Esophagus squamous epithelium (tissue), 4 donors: ENCODE measurements at regions not wholly inside any gene's neighbourhood (a gene's known extent, or its start where the extent isn't known, plus 50 kb on each side); places are given as distances from the start of the nearest gene placed in this dataset.

Source experiments
- CTCF ChIP-seq, 6 experiments: fragments of 450-650 bp in 4 of 6; fragments of 200-600 bp in 2 of 6; sonication (generic) in 2 of 6; IDR thresholded peaks; one replicate each; pipeline ENCODE4 v1.5.1; 2016 to 2019; ENCODE audit warnings: antibody characterized with exemption in 6 of 6, mild to moderate bottlenecking in 4 of 6, moderate library complexity in 4 of 6
- POLR2A ChIP-seq, 4 donors: fragments of 450-650 bp; IDR thresholded peaks; one replicate each; pipeline ENCODE4 v1.6.1; 2017; ENCODE audit warnings: antibody characterized with exemption in 4 of 4, mild to moderate bottlenecking in 4 of 4, moderate library complexity in 3 of 4

- TF ChIP-seq CTCF (IDR thresholded peaks at IDR 0.05) (no peak), POLR2A (IDR thresholded peaks at IDR 0.05) (no peak)
Observed at GRCh38 chr3:106969596-106969995, 407.6 kb upstream of the CCDC54 start.
